Lower lobe of right lung (tissue), 2 donors: ENCODE measurements at regions not wholly inside any gene's neighbourhood (a gene's known extent, or its start where the extent isn't known, plus 50 kb on each side); places are given as distances from the start of the nearest gene placed in this dataset.

Source experiments
- ATAC-seq, 2 donors: fragments of 200-7000 bp; cut with Tn5 transposase; one replicate each; pipeline ENCODE4 v1.9.1; 2020 to 2022; ENCODE audit warnings: mild to moderate bottlenecking in 2 of 2, moderate library complexity in 2 of 2
- DNase-seq: peaks from one replicate; pipeline ENCODE4 v3.0.0-alpha.2; 2020
- H3K27ac ChIP-seq: fragments of 200-600 bp; one replicate; pipeline ENCODE4 v1.8.0; 2022
- H3K27me3 ChIP-seq: fragments of 200-600 bp; one replicate; pipeline ENCODE4 v1.8.0; 2022; ENCODE audit warnings: low read depth
- H3K36me3 ChIP-seq: fragments of 200-600 bp; one replicate; pipeline ENCODE4 v1.8.0; 2022; ENCODE audit warnings: mild to moderate bottlenecking
- H3K4me1 ChIP-seq: fragments of 200-600 bp; one replicate; pipeline ENCODE4 v1.8.0; 2022
- H3K4me3 ChIP-seq: fragments of 200-600 bp; one replicate; pipeline ENCODE4 v1.8.0; 2022; ENCODE audit warnings: mild to moderate bottlenecking
- H3K9me3 ChIP-seq: fragments of 200-600 bp; one replicate; pipeline ENCODE4 v1.8.0; 2022
- CTCF ChIP-seq: fragments of 200-600 bp; IDR thresholded peaks from one replicate; pipeline ENCODE4 v1.8.0; 2022; ENCODE audit warnings: antibody characterized with exemption, mild to moderate bottlenecking
- intact Hi-C: fragments of 100-400 bp; cut with DNase I; formaldehyde crosslinking; loops from one replicate; pipeline ENCODE4 v1.11.0; 2022
- donor health status: DM: no; HTN: yes; CAD: no; lungs with severe emphysema.

GRCh38 chr3:14262867-14263266 is 84.2 kb downstream of the LSM3 start:
- Histone ChIP-seq H3K36me3 (no peaks in the 10 kb centered on the region), H3K27ac (no peak overlapping the region), H3K4me3 (no peak overlapping the region), H3K9me3 (no peaks in the 10 kb centered on the region), H3K4me1 (peaks cover 5% of the 10 kb centered on the region), H3K27me3 (peaks cover 9% of the 10 kb centered on the region)
- TF ChIP-seq CTCF, result no peak
- ATAC-seq (no peak), DNase-seq (no peak)
- intact Hi-C loops, result loop anchor here (5.0 kb wide), 1 partner anchor 204 kb away; no protein-coding TSS in a partner anchor

GRCh38 chr3:14263317-14264005 is 84.8 kb downstream of the LSM3 start:
- H3K27me3 ChIP-seq, result peaks cover 9% of the 10 kb centered on the region
- no peak overlapping the region for H3K27ac ChIP-seq
- H3K4me3 ChIP-seq, result no peak overlapping the region
- no peak for DNase-seq
- H3K36me3 ChIP-seq, result no peaks in the 10 kb centered on the region
- TF ChIP-seq CTCF, result no peak
- intact Hi-C loops, result loop anchor here (5.0 kb wide), 1 partner anchor 204 kb away; no protein-coding TSS in a partner anchor
- H3K4me1 ChIP-seq, result peaks cover 5% of the 10 kb centered on the region
- H3K9me3 ChIP-seq, result no peaks in the 10 kb centered on the region
- ATAC-seq, result no peak

- peaks cover 5% of the 10 kb centered on the region for H3K27me3 ChIP-seq
- DNase-seq (no peak), ATAC-seq (no peak)
- intact Hi-C loops, result no loop called here
- H3K4me3 ChIP-seq, result no peak overlapping the region
- no peaks in the 10 kb centered on the region for H3K36me3 ChIP-seq
- peaks cover 5% of the 10 kb centered on the region for H3K4me1 ChIP-seq
- H3K9me3 ChIP-seq, result peaks cover 5% of the 10 kb centered on the region
- TF ChIP-seq CTCF, result no peak
- H3K27ac ChIP-seq, result no peak overlapping the region
These were observed 86.8 kb downstream of the LSM3 start for GRCh38 chr3:14265246-14265962.

GRCh38 chr3:14266361-14266760 is 87.7 kb downstream of the LSM3 start:
- H3K9me3 ChIP-seq, result peaks cover 5% of the 10 kb centered on the region
- no peak for DNase-seq
- H3K27me3 ChIP-seq, result peaks cover 5% of the 10 kb centered on the region
- intact Hi-C loops, result no loop called here
- no peak for ATAC-seq
- H3K36me3 ChIP-seq, result no peaks in the 10 kb centered on the region
- no peak for TF ChIP-seq CTCF
- H3K4me3 ChIP-seq, result no peak overlapping the region
- no peak overlapping the region for H3K27ac ChIP-seq
- peaks cover 1% of the 10 kb centered on the region for H3K4me1 ChIP-seq

GRCh38 chr3:14267976-14268375 is 89.4 kb downstream of the LSM3 start:
- Histone ChIP-seq H3K27ac (no peak overlapping the region), H3K4me1 (no peaks in the 10 kb centered on the region), H3K4me3 (no peak overlapping the region), H3K27me3 (peaks cover 5% of the 10 kb centered on the region), H3K9me3 (peaks cover 5% of the 10 kb centered on the region), H3K36me3 (no peaks in the 10 kb centered on the region)
- intact Hi-C loops, result no loop called here
- no peak for TF ChIP-seq CTCF
- ATAC-seq (no peak), DNase-seq (no peak)
